Thyroid gland (tissue), 4 donors: ENCODE measurements at regions not wholly inside any gene's neighbourhood (a gene's known extent, or its start where the extent isn't known, plus 50 kb on each side); places are given as distances from the start of the nearest gene placed in this dataset.
A peak's percentile ranks its signal among the peaks of the same experiment; 100 is the strongest.

Experiments used
- DNase-seq, 2 donors: peaks; one replicate each; pipeline ENCODE4 v3.0.0-alpha.2; 2019
- H3K27ac ChIP-seq, 3 donors: fragments of 200-600 bp; sonication (generic); 1 replicate in 2 of 3; 2 replicates in 1 of 3; pipeline ENCODE4 v1.5.1; 2016 to 2019; ENCODE audit warnings: mild to moderate bottlenecking in 1 of 3, moderate library complexity in 1 of 3
- H3K27me3 ChIP-seq: fragments of 200-600 bp; sonication (generic); one replicate; pipeline ENCODE4 v1.5.1; 2019
- H3K36me3 ChIP-seq, 2 donors: fragments of 200-600 bp; sonication (generic); one replicate each; pipeline ENCODE4 v1.5.1; 2016 to 2019
- H3K4me1 ChIP-seq, 2 donors: fragments of 200-600 bp; sonication (generic); one replicate each; pipeline ENCODE4 v1.5.1; 2017 to 2019
- H3K4me3 ChIP-seq, 3 donors: fragments of 200-600 bp; sonication (generic); replicated peaks in 1 of 3; 1 replicate in 2 of 3; 2 replicates in 1 of 3; pipeline ENCODE4 v1.5.1; 2016; ENCODE audit warnings: mild to moderate bottlenecking in 1 of 3
- H3K9me3 ChIP-seq: fragments of 200-600 bp; sonication (generic); one replicate; pipeline ENCODE4 v1.5.1; 2017
- POLR2A ChIP-seq, 2 donors: fragments of 450-650 bp; IDR thresholded peaks; one replicate each; pipeline ENCODE4 v1.6.1; 2017; ENCODE audit warnings: antibody characterized with exemption in 2 of 2, mild to moderate bottlenecking in 2 of 2, moderate library complexity in 1 of 2
- WGBS, 2 donors: methylation state at CpG; one replicate each; pipeline ENCODE4 v1.1.5; 2017; 5-methylcytosine and 5-hydroxymethylcytosine counted together
- intact Hi-C: fragments of 100-400 bp; cut with DNase I; formaldehyde crosslinking; loops from one replicate; pipeline ENCODE4 v1.15.1; 2023
- TF ChIP-seq, protein P1 (sequence below), 6 experiments: fragments of 200-600 bp in 3 of 6; fragments of 450-650 bp in 3 of 6; sonication (generic) in 3 of 6; IDR thresholded peaks; one replicate each; pipeline ENCODE4 v1.5.1; 2016 to 2019; ENCODE audit warnings: antibody characterized with exemption in 6 of 6, mild to moderate bottlenecking in 2 of 6, inconsistent platforms in 1 of 6, moderate library complexity in 1 of 6

DNA sequence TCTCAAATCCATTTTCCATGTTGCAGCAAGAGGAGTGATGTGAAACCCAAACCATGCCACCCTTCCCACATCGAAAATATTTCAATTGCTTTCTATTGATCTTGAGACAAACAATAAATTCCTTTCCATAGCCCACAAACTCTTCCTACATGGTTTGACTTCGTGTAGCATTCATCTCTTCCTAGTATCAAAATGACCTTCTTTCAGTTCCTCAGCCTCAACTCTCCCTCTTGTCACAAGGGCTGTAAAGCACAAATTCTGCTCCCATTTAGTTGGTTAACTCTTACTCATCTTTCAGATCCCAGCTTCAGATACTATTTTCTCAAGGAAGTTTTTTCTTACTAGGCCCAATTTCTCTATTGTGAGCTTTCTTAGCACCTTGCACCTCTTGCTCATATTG lies 99.0 kb downstream of the ZNF281 start:
- intact Hi-C loops, result no loop called here
- Histone ChIP-seq H3K36me3 (no peaks in the 10 kb centered on the region), H3K27ac (no peak overlapping the region)

DNA sequence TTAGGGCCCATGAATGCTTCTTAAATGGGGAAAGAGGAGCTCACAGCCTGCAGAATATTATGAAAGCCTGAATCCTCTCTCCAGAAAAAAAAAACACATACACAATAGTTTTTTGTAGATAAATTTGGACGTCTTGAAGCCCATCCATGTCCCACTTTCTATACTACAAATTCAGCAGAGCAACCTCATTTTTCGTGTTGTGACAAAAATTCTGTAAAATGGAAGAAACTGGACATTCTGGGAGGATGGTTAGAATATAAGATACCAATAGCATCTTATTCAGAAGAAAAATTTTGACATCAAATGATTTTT lies 102.1 kb downstream of the ZNF281 start:
- no peak overlapping the region for H3K4me3 ChIP-seq
- WGBS, 2 donors, result 74 to 75% methylated on average over 2 of the region's 2 CpGs
- intact Hi-C loops, result loop anchor here (5.0 kb wide), 1 partner anchor 625 kb away; no protein-coding TSS in a partner anchor
- no peaks in the 10 kb centered on the region for H3K36me3 ChIP-seq
- DNase-seq, result no peak
- H3K9me3 ChIP-seq, result no peaks in the 10 kb centered on the region
- no peaks in the 10 kb centered on the region for H3K27me3 ChIP-seq
- peaks cover 0 to 3% of the 10 kb centered on the region in 2 donors for H3K4me1 ChIP-seq
- TF ChIP-seq, protein P1, sequence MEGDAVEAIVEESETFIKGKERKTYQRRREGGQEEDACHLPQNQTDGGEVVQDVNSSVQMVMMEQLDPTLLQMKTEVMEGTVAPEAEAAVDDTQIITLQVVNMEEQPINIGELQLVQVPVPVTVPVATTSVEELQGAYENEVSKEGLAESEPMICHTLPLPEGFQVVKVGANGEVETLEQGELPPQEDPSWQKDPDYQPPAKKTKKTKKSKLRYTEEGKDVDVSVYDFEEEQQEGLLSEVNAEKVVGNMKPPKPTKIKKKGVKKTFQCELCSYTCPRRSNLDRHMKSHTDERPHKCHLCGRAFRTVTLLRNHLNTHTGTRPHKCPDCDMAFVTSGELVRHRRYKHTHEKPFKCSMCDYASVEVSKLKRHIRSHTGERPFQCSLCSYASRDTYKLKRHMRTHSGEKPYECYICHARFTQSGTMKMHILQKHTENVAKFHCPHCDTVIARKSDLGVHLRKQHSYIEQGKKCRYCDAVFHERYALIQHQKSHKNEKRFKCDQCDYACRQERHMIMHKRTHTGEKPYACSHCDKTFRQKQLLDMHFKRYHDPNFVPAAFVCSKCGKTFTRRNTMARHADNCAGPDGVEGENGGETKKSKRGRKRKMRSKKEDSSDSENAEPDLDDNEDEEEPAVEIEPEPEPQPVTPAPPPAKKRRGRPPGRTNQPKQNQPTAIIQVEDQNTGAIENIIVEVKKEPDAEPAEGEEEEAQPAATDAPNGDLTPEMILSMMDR (IDR thresholded peaks at IDR 0.05), result no peak
- no peak for TF ChIP-seq POLR2A (IDR thresholded peaks at IDR 0.05)
- H3K27ac ChIP-seq, result no peak overlapping the region

More for the DNA sequence above, 99.0 kb downstream of the ZNF281 start:
- no peak overlapping the region for H3K4me3 ChIP-seq
- no peak for TF ChIP-seq POLR2A (IDR thresholded peaks at IDR 0.05)
- TF ChIP-seq, protein P1 (IDR thresholded peaks at IDR 0.05), result no peak
- no peaks in the 10 kb centered on the region for H3K27me3 ChIP-seq
- H3K4me1 ChIP-seq, result no peaks in the 10 kb centered on the region
- no peak for DNase-seq
- no peaks in the 10 kb centered on the region for H3K9me3 ChIP-seq
- WGBS, 2 donors, result 86 to 89% methylated on average over 2 of the region's 2 CpGs

DNA sequence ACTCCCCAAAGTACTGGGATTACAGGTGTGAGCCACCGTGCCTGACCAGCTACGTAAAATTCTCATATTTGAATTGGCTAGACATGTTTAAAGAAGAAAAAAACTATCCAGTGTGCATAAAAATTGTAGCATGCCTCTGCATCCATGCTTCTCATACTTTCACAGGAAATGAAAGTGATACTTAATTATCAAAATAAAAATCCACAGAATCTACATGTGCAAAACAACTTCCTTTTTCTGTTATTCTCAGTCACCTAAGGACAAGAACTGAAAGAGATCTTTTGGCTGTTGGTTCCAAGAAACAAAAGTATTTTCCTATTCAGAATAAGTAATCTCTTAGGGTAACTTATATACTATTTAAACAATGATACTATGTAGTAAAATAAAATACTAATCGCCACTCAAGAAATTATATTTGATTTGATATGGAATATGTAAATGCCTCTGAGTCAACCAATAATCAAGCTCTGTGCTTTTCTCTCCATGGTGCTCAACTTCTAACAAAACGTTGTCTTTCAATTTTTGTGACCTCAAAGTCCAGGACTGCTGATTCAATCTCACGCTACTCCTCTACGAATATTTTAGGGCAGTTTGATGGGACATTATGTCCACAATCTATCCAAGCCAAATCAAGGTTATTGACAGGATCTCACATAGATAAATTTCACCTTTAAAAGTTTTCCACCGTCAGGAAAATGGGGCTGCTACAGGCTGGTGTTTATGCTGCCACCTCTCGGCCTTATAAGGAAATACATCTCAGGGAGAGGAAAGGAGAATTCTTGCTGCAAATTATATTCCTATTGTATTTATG lies 102.7 kb downstream of the ZNF281 start:
- no peak overlapping the region for H3K4me3 ChIP-seq
- intact Hi-C loops, result loop anchor here (5.0 kb wide), 1 partner anchor 625 kb away; no protein-coding TSS in a partner anchor
- TF ChIP-seq, protein P1 (IDR thresholded peaks at IDR 0.05), result peak; percentile 45 to 90 (median 66)
- TF ChIP-seq POLR2A (IDR thresholded peaks at IDR 0.05), result no peak
- H3K4me1 ChIP-seq, result peaks cover 0 to 3% of the 10 kb centered on the region in 2 donors
- H3K27ac ChIP-seq, result no peak overlapping the region
- no peak for DNase-seq
- no peaks in the 10 kb centered on the region for H3K27me3 ChIP-seq
- 46 to 49% methylated on average over 8 of the region's 8 CpGs for WGBS, 2 donors
- no peaks in the 10 kb centered on the region for H3K9me3 ChIP-seq
- no peaks in the 10 kb centered on the region for H3K36me3 ChIP-seq

DNA sequence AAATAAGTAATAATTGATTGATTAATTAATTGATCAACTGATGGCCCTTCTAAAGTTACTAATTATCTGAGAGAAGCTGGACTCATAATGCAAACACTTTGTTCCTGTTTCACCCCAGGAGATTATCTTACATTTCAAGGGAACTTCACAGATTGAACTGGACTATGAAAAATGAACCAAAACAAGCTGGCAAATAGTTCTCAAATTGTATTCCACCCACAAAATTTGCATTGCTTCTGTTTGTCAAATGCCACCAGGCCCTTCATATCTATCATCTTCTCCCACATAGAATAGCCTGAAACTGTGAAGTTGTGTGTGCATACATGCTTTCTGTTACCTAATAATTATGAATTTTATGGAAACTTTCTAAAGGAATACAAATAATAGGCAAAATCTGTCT lies 104.0 kb downstream of the ZNF281 start:
- Histone ChIP-seq H3K9me3 (no peaks in the 10 kb centered on the region), H3K4me1 (peaks cover 0 to 3% of the 10 kb centered on the region in 2 donors), H3K27ac (no peak overlapping the region), H3K4me3 (no peak overlapping the region), H3K36me3 (no peaks in the 10 kb centered on the region), H3K27me3 (no peaks in the 10 kb centered on the region)
- no peak for DNase-seq
- intact Hi-C loops, result loop anchor here (5.0 kb wide), 1 partner anchor 624 kb away; no protein-coding TSS in a partner anchor
- no peak for TF ChIP-seq POLR2A (IDR thresholded peaks at IDR 0.05)
- TF ChIP-seq, protein P1 (IDR thresholded peaks at IDR 0.05), result no peak

DNA sequence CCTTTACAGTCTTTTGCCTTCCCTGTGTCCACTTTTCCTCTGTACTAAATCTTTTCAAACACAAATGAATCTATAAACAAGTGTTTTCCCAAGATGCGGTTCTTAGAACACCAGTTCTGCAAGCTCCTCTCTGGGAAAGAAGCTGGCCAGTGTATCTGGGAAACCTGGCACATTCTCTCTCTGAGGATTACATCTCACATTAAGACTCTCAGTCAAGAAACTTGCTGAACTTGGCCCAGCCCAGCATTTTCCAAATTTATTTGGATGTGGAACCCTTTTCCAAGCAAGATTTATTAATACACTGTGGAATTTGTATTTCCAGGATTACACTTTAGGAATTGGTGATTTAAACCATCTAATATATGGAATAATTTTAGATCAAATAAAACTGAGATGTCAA lies 105.7 kb downstream of the ZNF281 start:
- Histone ChIP-seq H3K4me3 (no peak overlapping the region), H3K9me3 (no peaks in the 10 kb centered on the region), H3K36me3 (no peaks in the 10 kb centered on the region), H3K4me1 (peaks cover 0 to 3% of the 10 kb centered on the region in 2 donors), H3K27ac (no peak overlapping the region), H3K27me3 (no peaks in the 10 kb centered on the region)
- no peak for TF ChIP-seq POLR2A (IDR thresholded peaks at IDR 0.05)
- TF ChIP-seq, protein P1 (IDR thresholded peaks at IDR 0.05), result no peak
- WGBS, 2 donors, result 70 to 80% methylated on average over 1 of the region's 1 CpG
- intact Hi-C loops, result no loop called here
- DNase-seq, result no peak
